MM.1S (cell line): ENCODE measurements at regions not wholly inside any gene's neighbourhood (a gene's known extent, or its start where the extent isn't known, plus 50 kb on each side); places are given as distances from the start of the nearest gene placed in this dataset.

Experiments
- CTCF ChIP-seq: fragments of 300-600 bp; sonication (generic); IDR thresholded peaks from 2 replicates; pipeline ENCODE4 v1.5.1; 2016; ENCODE audit warnings: antibody characterized with exemption, low read length, mixed read lengths
- EZH2 ChIP-seq: fragments of 300-600 bp; sonication (generic); optimal IDR thresholded peaks from 2 replicates; pipeline ENCODE3; 2017; ENCODE audit warnings: low read depth, mild to moderate bottlenecking, antibody characterized with exemption, low read length, mixed read lengths

- no peak for TF ChIP-seq CTCF
- no peak for TF ChIP-seq EZH2
Measured at GRCh38 chr11:71302911-71303310, 50.5 kb upstream of the SHANK2 start.
